ENCODE measurements at regions not wholly inside any gene's neighbourhood (a gene's known extent, or its start where the extent isn't known, plus 50 kb on each side); places are given as distances from the start of the nearest gene placed in this dataset.

- DNase-seq = no peak
Measured at GRCh38 chr6:137758661-137759060, 108.4 kb upstream of the TNFAIP3 start.

DNA sequence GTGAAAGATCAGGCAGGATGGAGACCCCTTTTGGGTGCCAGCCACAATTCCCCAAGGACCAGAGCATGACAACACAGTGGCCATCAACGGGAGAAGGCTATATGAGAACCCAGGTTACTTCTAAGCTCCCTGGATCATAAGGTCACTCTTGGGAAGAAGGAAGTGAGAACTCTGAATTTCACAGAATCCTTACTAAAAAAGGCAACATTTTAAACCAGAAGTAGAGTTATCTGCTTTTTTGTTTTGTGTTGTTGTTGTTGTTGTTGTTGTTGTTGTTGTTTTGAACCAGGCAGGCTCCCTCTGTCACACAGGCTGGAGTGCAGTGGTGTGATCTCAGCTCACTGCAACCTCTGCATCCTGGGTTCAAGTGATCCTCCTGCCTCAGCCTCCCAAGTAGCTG lies 107.4 kb upstream of the TNFAIP3 start:
- no peak for DNase-seq

DNA sequence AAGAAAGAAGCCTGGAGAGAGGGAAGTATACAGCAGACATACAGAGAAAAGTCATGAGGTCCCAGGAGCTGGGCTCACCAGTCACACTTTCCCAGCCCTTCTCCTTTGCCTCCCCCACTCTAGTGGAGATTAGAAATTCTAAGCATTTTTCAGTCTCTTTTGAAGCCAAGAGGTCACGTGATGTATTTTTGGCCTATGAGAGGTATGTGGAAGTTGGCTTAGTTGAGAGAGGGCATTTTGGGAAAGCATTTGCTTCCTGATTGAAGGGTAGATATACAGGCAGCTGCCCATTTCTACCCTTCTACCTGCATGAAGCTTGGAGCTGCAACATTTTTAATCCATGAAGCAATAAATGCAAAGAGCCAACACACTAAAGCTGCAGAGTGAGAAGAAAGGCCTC lies 106.0 kb upstream of the TNFAIP3 start:
- no peak for DNase-seq

DNA sequence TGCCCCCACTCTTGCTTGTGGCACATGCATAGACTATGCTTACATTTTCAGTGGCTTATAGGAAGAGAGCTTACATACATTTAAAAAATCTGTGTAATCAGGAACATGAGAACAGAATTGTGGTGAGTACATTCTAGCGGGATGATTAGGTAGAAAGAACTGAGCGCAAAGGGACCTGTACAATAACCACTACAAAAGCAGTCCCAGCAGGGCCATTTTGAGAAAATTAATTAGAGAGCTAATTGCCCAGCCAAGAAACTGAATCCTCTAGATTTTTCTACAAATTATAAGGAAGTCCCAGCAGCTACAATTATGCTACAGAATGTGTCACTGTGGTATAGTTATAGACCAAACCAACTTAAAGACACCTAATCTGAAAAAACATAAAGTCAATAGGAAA lies 105.6 kb upstream of the TNFAIP3 start:
- no peak for DNase-seq

DNA sequence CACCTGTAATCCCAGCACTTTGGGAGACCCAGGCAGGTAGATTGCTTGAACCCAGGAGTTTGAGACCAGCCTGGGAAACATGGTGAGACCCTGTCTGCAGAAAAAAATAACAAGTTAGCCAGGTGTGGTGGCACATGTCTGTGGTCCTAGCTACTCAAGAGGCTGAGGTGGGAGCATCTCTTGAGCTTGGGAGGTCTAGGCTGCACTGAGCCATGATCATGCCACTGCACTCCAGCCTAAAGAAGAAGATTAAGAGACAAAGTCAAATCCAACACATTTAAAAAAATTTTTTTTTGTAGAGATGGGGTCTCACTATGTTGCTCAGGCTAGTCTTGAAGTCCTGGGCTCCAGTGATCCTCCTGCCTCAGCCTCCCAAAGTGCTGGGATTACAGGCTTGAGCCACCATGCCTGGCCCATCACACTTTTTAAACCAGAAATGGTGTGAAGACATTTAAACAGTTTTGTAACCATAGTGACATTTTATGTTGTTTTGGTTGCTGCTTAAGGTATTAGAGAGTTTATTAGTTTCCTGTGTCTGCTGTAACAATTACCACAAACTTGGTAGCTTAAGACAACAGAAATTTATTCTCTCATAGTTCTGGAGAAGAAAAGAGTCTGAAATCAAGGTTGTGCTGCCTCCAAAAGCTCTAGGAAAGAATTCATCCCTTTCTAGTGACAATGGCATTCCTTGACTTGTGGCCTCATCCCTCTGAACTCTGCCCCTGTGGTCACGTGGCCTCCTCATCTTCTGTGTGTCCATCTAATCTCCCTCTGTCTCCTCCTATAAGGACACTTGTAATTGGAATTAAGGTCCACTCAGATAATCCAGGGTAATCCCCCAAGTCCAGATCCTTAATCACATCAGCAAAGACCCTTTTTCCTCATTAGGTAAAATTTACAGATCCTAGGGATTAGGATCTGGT lies 104.6 kb upstream of the TNFAIP3 start:
- DNase-seq = no peak

GRCh38 chr6:137763436-137763835 lies 103.6 kb upstream of the TNFAIP3 start:
- no peak for DNase-seq

GRCh38 chr6:137763886-137764285 lies 103.2 kb upstream of the TNFAIP3 start:
- no peak for DNase-seq

GRCh38 chr6:137764464-137764863 lies 102.6 kb upstream of the TNFAIP3 start:
- DNase-seq = no peak

DNA sequence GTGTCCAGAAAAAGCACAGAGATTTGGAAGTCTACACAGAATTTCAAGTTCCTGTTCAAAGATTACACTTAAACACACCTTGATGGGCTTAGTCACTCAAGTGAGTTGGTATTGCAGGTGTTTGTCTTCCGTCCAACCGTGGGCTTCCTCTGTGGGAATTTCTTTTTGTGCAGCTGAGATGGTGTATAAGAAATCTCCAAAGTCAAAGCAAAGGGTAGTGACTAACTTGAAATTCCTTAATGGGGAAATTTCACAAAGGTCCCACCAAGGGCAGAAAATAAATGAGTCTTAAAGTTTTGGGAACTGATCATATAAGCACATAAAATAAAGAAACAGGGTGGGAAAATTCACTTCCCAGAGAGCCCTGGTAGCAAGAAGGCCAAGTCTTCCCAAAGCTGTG lies 102.0 kb upstream of the TNFAIP3 start:
- DNase-seq = no peak

- no peak for DNase-seq
Measured at GRCh38 chr6:137766596-137767370, 100.3 kb upstream of the TNFAIP3 start.

- no peak for DNase-seq
Measured at GRCh38 chr6:137767465-137767864, 99.6 kb upstream of the TNFAIP3 start.

- DNase-seq = no peak
Measured at GRCh38 chr6:137767911-137768690, 99.0 kb upstream of the TNFAIP3 start.

DNA sequence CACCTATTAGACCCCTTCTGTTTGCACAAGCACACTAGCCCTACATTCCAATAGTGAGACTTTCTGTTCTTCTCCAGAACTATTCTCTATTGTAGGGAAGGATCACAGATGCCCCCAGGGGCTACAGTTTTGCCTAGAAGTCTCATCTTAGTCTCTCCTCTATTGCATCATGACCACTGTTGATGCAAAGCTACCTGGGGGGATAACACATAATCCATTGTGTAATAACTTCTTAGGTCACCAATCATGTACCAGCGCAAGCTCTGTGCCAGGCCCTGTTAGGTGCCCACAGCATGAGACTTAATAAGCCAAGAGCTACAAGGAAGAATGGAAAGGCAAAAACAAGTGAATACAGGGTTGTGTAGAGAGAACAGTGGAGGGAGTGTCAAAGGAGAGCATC lies 98.1 kb upstream of the TNFAIP3 start:
- DNase-seq = no peak

DNA sequence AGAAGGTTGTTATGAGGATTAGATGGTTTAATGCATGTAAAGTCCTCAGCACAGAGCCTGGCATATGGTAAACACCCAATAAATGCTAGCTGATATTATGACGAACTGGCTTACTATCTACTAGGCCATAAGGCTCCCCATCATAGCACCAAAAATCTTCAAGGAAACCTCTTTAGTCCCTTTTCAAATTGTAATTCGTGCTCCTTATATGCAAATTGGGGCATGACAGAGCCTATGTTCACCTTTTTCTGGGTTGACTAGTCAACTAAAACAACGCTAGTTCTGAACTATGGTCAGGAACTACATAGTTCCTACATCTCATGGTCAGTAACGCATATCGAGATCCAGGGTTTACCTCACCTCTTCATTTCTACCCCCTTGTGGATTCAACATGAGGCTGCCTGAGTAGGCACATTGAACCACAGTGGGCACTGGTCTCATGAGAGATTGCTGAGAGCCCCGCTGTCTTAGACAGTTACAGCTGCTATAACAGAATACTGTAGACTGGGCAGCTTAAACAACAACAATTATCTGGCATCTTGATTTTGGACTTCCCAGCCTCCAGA lies 97.2 kb upstream of the TNFAIP3 start:
- no peak for DNase-seq

- DNase-seq = no peak
Measured at GRCh38 chr6:137772541-137773250, 94.4 kb upstream of the TNFAIP3 start.

DNA sequence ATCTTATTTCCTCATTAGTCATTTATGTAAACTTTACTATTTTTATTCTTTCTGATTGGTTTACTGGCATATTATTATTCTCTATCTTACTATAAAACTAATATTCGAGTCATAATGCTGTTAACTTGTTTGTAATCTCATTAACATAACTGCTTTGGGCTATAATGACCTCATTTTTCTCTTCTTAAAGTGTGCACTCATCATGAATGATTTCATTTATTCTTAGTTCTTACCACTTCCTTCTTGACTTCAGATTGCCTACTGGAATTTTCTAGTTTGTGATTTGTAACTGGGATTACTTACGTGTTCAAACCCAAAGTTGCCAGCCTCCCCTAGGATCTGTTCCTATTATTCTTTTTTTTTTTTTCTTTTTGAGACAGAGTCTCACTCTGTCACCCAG lies 91.8 kb upstream of the TNFAIP3 start:
- DNase-seq = no peak

DNA sequence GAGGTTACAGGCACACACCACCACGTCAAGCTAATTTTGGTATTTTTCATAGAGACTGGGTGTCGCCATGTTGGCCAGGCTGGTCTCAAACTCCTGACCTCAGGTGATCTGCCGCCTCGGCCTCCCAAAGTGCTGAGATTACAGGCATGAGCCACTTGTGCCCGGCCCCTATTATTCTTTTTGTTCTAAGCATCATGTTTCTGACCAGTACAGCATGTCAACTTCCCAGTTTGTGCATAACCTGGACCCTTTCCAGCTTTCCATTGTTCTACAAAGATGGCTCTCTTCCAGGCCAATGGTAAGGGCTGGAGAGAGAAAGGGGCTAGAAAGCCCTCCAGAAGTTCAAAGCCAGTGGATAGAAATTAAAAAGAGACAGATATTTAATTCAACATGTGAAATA lies 91.3 kb upstream of the TNFAIP3 start:
- DNase-seq = no peak

- DNase-seq = no peak
Measured at GRCh38 chr6:137776256-137776655, 90.8 kb upstream of the TNFAIP3 start.

DNA sequence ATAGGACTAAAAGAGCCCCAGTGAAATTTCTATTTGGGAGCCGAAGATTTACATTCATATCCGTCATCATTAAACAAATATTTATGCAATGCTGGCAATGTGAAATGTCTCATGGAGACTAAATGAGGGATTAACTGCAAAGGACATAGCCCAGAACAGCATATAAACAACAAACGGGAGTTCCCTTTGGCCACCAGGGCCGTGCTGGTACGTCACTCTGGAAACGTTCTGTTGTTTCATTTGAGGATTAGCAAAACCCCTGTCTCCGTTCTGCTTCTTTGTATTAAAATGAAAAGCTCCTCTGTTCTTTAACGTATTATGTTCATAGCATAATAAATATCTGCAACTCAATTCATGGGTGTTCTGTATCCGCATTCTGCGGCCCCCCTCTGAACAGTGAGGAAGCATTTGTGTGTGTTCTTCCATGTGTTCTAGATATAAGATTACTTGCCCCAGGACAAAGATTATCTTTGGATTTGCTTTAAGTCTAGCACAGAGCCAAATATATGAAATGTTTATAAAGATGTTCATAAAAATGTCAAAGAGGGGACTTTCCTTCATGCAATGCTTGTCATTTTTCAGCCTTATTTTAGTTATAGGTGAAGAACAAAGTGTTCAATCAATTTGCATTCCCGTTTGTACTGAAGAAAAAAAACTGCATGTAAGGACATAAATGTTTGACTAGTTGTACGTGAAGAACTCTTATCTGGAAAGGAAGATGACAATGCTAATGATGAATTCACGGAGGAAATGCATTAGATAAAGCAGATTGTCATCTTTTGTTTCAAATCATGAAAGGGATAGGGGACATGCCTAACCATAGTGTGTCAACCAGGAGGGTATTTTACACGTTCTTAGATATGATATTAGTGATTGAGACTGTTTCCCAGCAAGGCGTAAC lies 90.0 kb upstream of the TNFAIP3 start:
- peak; percentile 12 for DNase-seq

DNA sequence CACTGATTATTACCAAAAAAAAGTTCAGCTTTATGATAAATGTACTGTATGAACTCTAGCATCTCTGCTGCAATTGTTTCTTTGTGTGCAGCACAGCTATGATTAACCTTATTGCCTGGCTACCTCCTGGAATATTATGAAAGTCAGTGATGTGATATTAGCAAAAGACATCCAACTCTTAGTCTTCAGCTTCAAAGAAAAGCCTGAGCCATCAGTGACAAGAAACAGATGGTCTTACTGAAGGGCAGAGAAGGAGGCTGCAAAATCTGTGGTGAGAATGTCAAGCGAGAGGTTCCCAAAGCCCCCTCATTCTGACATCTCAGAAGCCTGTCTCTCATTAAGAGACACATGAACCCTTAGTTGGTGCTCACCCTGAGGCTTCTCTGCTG lies 89.4 kb upstream of the TNFAIP3 start:
- peak; percentile 11 for DNase-seq

Measured in renal pelvis (tissue), 1 donor.